ENCODE measurements at regions not wholly inside any gene's neighbourhood (a gene's known extent, or its start where the extent isn't known, plus 50 kb on each side); places are given as distances from the start of the nearest gene placed in this dataset.
"Not testable (repeated sequence)": the region's sequence is repeated elsewhere in the genome, so short reads cannot be mapped to it uniquely, and the experiment has no call there.

- Mint-ChIP-seq H3K4me3 (no peak overlapping the region), H3K27me3 (no peaks in the 10 kb centered on the region), H3K9me3 (peaks cover 0 to 23% (median 12%) of the 10 kb centered on the region in 7 donors), H3K27ac (no peak overlapping the region), H3K36me3 (no peaks in the 10 kb centered on the region), H3K4me1 (no peaks in the 10 kb centered on the region)
- Histone ChIP-seq H3K27ac (ENCODE audit: insufficient read depth, low read length, poor library complexity, severe bottlenecking) (no peak overlapping the region), H3K27me3 (ENCODE audit: control insufficient read depth, insufficient read depth, low read length) (no peaks in the 10 kb centered on the region), H3K4me1 (ENCODE audit: control insufficient read depth, insufficient read depth, low read length, poor library complexity, severe bottlenecking) (no peaks in the 10 kb centered on the region), H3K9me3 (ENCODE audit: control insufficient read depth in 2 of 2, low read length in 2 of 2) (no peaks in the 10 kb centered on the region), H3K36me3 (ENCODE audit: control insufficient read depth, insufficient read depth, low read length) (no peaks in the 10 kb centered on the region), H3K4me3 (ENCODE audit: low read depth, low read length) (no peak overlapping the region)
- DNase-seq = no peak
- ATAC-seq (ENCODE audit: low read depth in 2 of 2) = no peak
Observed at GRCh38 chr3:6680119-6680806, 180.7 kb upstream of the GRM7 start.

GRCh38 chr3:6697285-6697684 lies 163.6 kb upstream of the GRM7 start:
- no peak for DNase-seq
- peaks cover 2 to 14% (median 4%) of the 10 kb centered on the region in 7 donors for H3K9me3 Mint-ChIP-seq
- peaks cover 4 to 6% of the 10 kb centered on the region in 2 experiments for H3K9me3 ChIP-seq (ENCODE audit: control insufficient read depth in 2 of 2, low read length in 2 of 2)
- H3K27me3 Mint-ChIP-seq = no peaks in the 10 kb centered on the region
- no peak overlapping the region for H3K27ac ChIP-seq (ENCODE audit: insufficient read depth, low read length, poor library complexity, severe bottlenecking)
- no peaks in the 10 kb centered on the region for H3K4me1 ChIP-seq (ENCODE audit: control insufficient read depth, insufficient read depth, low read length, poor library complexity, severe bottlenecking)
- ATAC-seq (ENCODE audit: low read depth in 2 of 2) = no peak
- no peaks in the 10 kb centered on the region for H3K36me3 Mint-ChIP-seq
- no peaks in the 10 kb centered on the region for H3K27me3 ChIP-seq (ENCODE audit: control insufficient read depth, insufficient read depth, low read length)
- H3K4me1 Mint-ChIP-seq = no peaks in the 10 kb centered on the region
- no peak overlapping the region for H3K4me3 ChIP-seq (ENCODE audit: low read depth, low read length)
- H3K27ac Mint-ChIP-seq = no peak overlapping the region
- no peaks in the 10 kb centered on the region for H3K36me3 ChIP-seq (ENCODE audit: control insufficient read depth, insufficient read depth, low read length)
- H3K4me3 Mint-ChIP-seq = no peak overlapping the region

GRCh38 chr3:6697722-6698121 lies 163.2 kb upstream of the GRM7 start:
- no peaks in the 10 kb centered on the region for H3K36me3 Mint-ChIP-seq
- Histone ChIP-seq H3K4me1 (ENCODE audit: control insufficient read depth, insufficient read depth, low read length, poor library complexity, severe bottlenecking) (no peaks in the 10 kb centered on the region), H3K36me3 (ENCODE audit: control insufficient read depth, insufficient read depth, low read length) (no peaks in the 10 kb centered on the region), H3K27me3 (ENCODE audit: control insufficient read depth, insufficient read depth, low read length) (no peaks in the 10 kb centered on the region), H3K27ac (ENCODE audit: insufficient read depth, low read length, poor library complexity, severe bottlenecking) (no peak overlapping the region), H3K4me3 (ENCODE audit: low read depth, low read length) (no peak overlapping the region), H3K9me3 (ENCODE audit: control insufficient read depth in 2 of 2, low read length in 2 of 2) (peaks cover 4 to 6% of the 10 kb centered on the region in 2 experiments)
- peaks cover 2 to 18% (median 6%) of the 10 kb centered on the region in 7 donors for H3K9me3 Mint-ChIP-seq
- H3K4me1 Mint-ChIP-seq = no peaks in the 10 kb centered on the region
- H3K27me3 Mint-ChIP-seq = no peaks in the 10 kb centered on the region
- H3K27ac Mint-ChIP-seq = no peak overlapping the region
- H3K4me3 Mint-ChIP-seq = no peak overlapping the region
- no peak for ATAC-seq (ENCODE audit: low read depth in 2 of 2)
- DNase-seq = no peak

GRCh38 chr3:6704817-6705216 lies 156.1 kb upstream of the GRM7 start:
- H3K4me1 Mint-ChIP-seq; DNase-seq; ATAC-seq (ENCODE audit: low read depth in 2 of 2); H3K36me3 ChIP-seq (ENCODE audit: control insufficient read depth, insufficient read depth, low read length); H3K4me3 ChIP-seq (ENCODE audit: low read depth, low read length); H3K36me3 Mint-ChIP-seq; H3K9me3 ChIP-seq (ENCODE audit: control insufficient read depth in 2 of 2, low read length in 2 of 2); H3K4me1 ChIP-seq (ENCODE audit: control insufficient read depth, insufficient read depth, low read length, poor library complexity, severe bottlenecking); H3K27ac ChIP-seq (ENCODE audit: insufficient read depth, low read length, poor library complexity, severe bottlenecking); H3K4me3 Mint-ChIP-seq; H3K27me3 ChIP-seq (ENCODE audit: control insufficient read depth, insufficient read depth, low read length); H3K27ac Mint-ChIP-seq; H3K27me3 Mint-ChIP-seq: not testable (repeated sequence)
- H3K9me3 Mint-ChIP-seq = peaks cover 0 to 36% (median 10%) of the 10 kb centered on the region in 7 donors

- Histone ChIP-seq H3K27me3 (ENCODE audit: control insufficient read depth, insufficient read depth, low read length) (no peaks in the 10 kb centered on the region), H3K4me3 (ENCODE audit: low read depth, low read length) (no peak overlapping the region), H3K27ac (ENCODE audit: insufficient read depth, low read length, poor library complexity, severe bottlenecking) (no peak overlapping the region), H3K4me1 (ENCODE audit: control insufficient read depth, insufficient read depth, low read length, poor library complexity, severe bottlenecking) (no peaks in the 10 kb centered on the region), H3K36me3 (ENCODE audit: control insufficient read depth, insufficient read depth, low read length) (no peaks in the 10 kb centered on the region), H3K9me3 (ENCODE audit: control insufficient read depth in 2 of 2, low read length in 2 of 2) (no peaks in the 10 kb centered on the region)
- DNase-seq (no peak), ATAC-seq (ENCODE audit: low read depth in 2 of 2) (no peak)
- no peaks in the 10 kb centered on the region for H3K27me3 Mint-ChIP-seq
- no peak overlapping the region for H3K4me3 Mint-ChIP-seq
- no peaks in the 10 kb centered on the region for H3K4me1 Mint-ChIP-seq
- peaks cover 0 to 28% (median 5%) of the 10 kb centered on the region in 7 donors for H3K9me3 Mint-ChIP-seq
- H3K36me3 Mint-ChIP-seq = no peaks in the 10 kb centered on the region
- no peak overlapping the region for H3K27ac Mint-ChIP-seq
Observed at GRCh38 chr3:6706777-6707176, 154.1 kb upstream of the GRM7 start.

- H3K27me3 ChIP-seq (ENCODE audit: control insufficient read depth, insufficient read depth, low read length) = no peaks in the 10 kb centered on the region
- ATAC-seq (ENCODE audit: low read depth in 2 of 2) (no peak), DNase-seq (no peak)
- Mint-ChIP-seq H3K4me3 (no peak overlapping the region), H3K36me3 (no peaks in the 10 kb centered on the region), H3K27ac (no peak overlapping the region), H3K9me3 (peaks cover 0 to 19% (median 2%) of the 10 kb centered on the region in 7 donors), H3K4me1 (no peaks in the 10 kb centered on the region), H3K27me3 (no peaks in the 10 kb centered on the region)
- no peaks in the 10 kb centered on the region for H3K9me3 ChIP-seq (ENCODE audit: control insufficient read depth in 2 of 2, low read length in 2 of 2)
- no peak overlapping the region for H3K4me3 ChIP-seq (ENCODE audit: low read depth, low read length)
- no peaks in the 10 kb centered on the region for H3K4me1 ChIP-seq (ENCODE audit: control insufficient read depth, insufficient read depth, low read length, poor library complexity, severe bottlenecking)
- no peaks in the 10 kb centered on the region for H3K36me3 ChIP-seq (ENCODE audit: control insufficient read depth, insufficient read depth, low read length)
- no peak overlapping the region for H3K27ac ChIP-seq (ENCODE audit: insufficient read depth, low read length, poor library complexity, severe bottlenecking)
Observed at GRCh38 chr3:6709178-6709577, 151.7 kb upstream of the GRM7 start.

GRCh38 chr3:6714962-6715361 lies 146.0 kb upstream of the GRM7 start:
- no peak overlapping the region for H3K27ac ChIP-seq (ENCODE audit: insufficient read depth, low read length, poor library complexity, severe bottlenecking)
- Mint-ChIP-seq H3K4me3 (no peak overlapping the region), H3K4me1 (no peaks in the 10 kb centered on the region), H3K27ac (no peak overlapping the region), H3K36me3 (no peaks in the 10 kb centered on the region), H3K27me3 (no peaks in the 10 kb centered on the region), H3K9me3 (peaks cover 0 to 17% (median 5%) of the 10 kb centered on the region in 7 donors)
- H3K27me3 ChIP-seq (ENCODE audit: control insufficient read depth, insufficient read depth, low read length) = no peaks in the 10 kb centered on the region
- H3K4me3 ChIP-seq (ENCODE audit: low read depth, low read length) = no peak overlapping the region
- peaks cover 0 to 2% of the 10 kb centered on the region in 2 experiments for H3K9me3 ChIP-seq (ENCODE audit: control insufficient read depth in 2 of 2, low read length in 2 of 2)
- H3K36me3 ChIP-seq (ENCODE audit: control insufficient read depth, insufficient read depth, low read length) = no peaks in the 10 kb centered on the region
- no peak for DNase-seq
- no peaks in the 10 kb centered on the region for H3K4me1 ChIP-seq (ENCODE audit: control insufficient read depth, insufficient read depth, low read length, poor library complexity, severe bottlenecking)
- no peak for ATAC-seq (ENCODE audit: low read depth in 2 of 2)

GRCh38 chr3:6716420-6716819 lies 144.5 kb upstream of the GRM7 start:
- Histone ChIP-seq H3K4me3 (ENCODE audit: low read depth, low read length) (no peak overlapping the region), H3K27ac (ENCODE audit: insufficient read depth, low read length, poor library complexity, severe bottlenecking) (no peak overlapping the region), H3K27me3 (ENCODE audit: control insufficient read depth, insufficient read depth, low read length) (no peaks in the 10 kb centered on the region), H3K9me3 (ENCODE audit: control insufficient read depth in 2 of 2, low read length in 2 of 2) (peaks cover 0 to 2% of the 10 kb centered on the region in 2 experiments), H3K36me3 (ENCODE audit: control insufficient read depth, insufficient read depth, low read length) (no peaks in the 10 kb centered on the region), H3K4me1 (ENCODE audit: control insufficient read depth, insufficient read depth, low read length, poor library complexity, severe bottlenecking) (no peaks in the 10 kb centered on the region)
- Mint-ChIP-seq H3K9me3 (peaks cover 0 to 23% (median 5%) of the 10 kb centered on the region in 7 donors), H3K27me3 (no peaks in the 10 kb centered on the region), H3K36me3 (no peaks in the 10 kb centered on the region), H3K27ac (no peak overlapping the region), H3K4me1 (no peaks in the 10 kb centered on the region), H3K4me3 (no peak overlapping the region)
- ATAC-seq (ENCODE audit: low read depth in 2 of 2) (no peak), DNase-seq (no peak)

All from CD4-positive, CD25-positive, alpha-beta regulatory T cell (primary cell).